Naive thymus-derived CD4-positive, alpha-beta T cell (primary cell): ENCODE measurements at regions not wholly inside any gene's neighbourhood (a gene's known extent, or its start where the extent isn't known, plus 50 kb on each side); places are given as distances from the start of the nearest gene placed in this dataset.

Experiments
- ATAC-seq: fragments of 150-1000 bp; cut with Tn5 transposase; 2 replicates; pipeline ENCODE4 v1.10.0; 2021; ENCODE audit warnings: mild to moderate bottlenecking, moderate library complexity
- CTCF ChIA-PET: fragments of 350-600 bp; sonication (Branson Sonifier 250); formaldehyde crosslinking; loops from one replicate; lab custom pipeline; 2021; ENCODE audit warnings: antibody characterized with exemption; lab: Charles Lee
- POLR2A ChIA-PET: fragments of 350-600 bp; sonication (Branson Sonifier 250); formaldehyde crosslinking; loops from one replicate; lab custom pipeline; 2021; ENCODE audit warnings: antibody characterized with exemption, inconsistent platforms; lab: Charles Lee
- DNase-seq, 9 donors: peaks; one replicate each; pipeline versions ENCODE4 v3.0.0 to v3.0.0-alpha.2; 2020 to 2022; ENCODE audit warnings: mixed read lengths in 1 of 9
- H3K27ac ChIP-seq: one replicate; pipeline ENCODE4 v1.7.0; 2013; ENCODE audit warnings: mild to moderate bottlenecking, low read depth, low read length, moderate library complexity
- H3K27me3 ChIP-seq, 2 donors: one replicate each; pipeline ENCODE4 v1.7.0; 2013; ENCODE audit warnings: low read length in 2 of 2, mild to moderate bottlenecking in 2 of 2, moderate library complexity in 2 of 2; ENCODE audit not compliant: control insufficient read depth in 2 of 2, insufficient read depth in 2 of 2
- H3K36me3 ChIP-seq, 3 experiments: 1 replicate in 2 of 3; 2 replicates in 1 of 3; pipeline ENCODE4 v1.7.0; 2013; ENCODE audit warnings: low read length in 3 of 3, mild to moderate bottlenecking in 3 of 3, moderate library complexity in 1 of 3; ENCODE audit not compliant: insufficient read depth in 3 of 3, control insufficient read depth in 2 of 3
- H3K4me1 ChIP-seq, 2 donors: one replicate each; pipeline ENCODE4 v1.7.0; 2013; ENCODE audit warnings: low read length in 2 of 2, mild to moderate bottlenecking in 2 of 2, moderate library complexity in 1 of 2; ENCODE audit not compliant: control insufficient read depth in 2 of 2, insufficient read depth in 2 of 2
- H3K4me3 ChIP-seq: 2 replicates; pipeline ENCODE4 v1.7.0; 2013; ENCODE audit warnings: mild to moderate bottlenecking, low read length
- H3K9me3 ChIP-seq, 3 experiments: 1 replicate in 2 of 3; 2 replicates in 1 of 3; pipeline ENCODE4 v1.7.0; 2013; ENCODE audit warnings: low read length in 3 of 3; ENCODE audit not compliant: control insufficient read depth in 2 of 3
- H3K27ac Mint-ChIP-seq, 9 donors: one replicate each; pipeline ENCODE4 v1.8.0; 2020 to 2022; ENCODE audit warnings: mixed read lengths in 9 of 9, mild to moderate bottlenecking in 8 of 9, moderate library complexity in 5 of 9, inconsistent platforms in 2 of 9
- H3K27me3 Mint-ChIP-seq, 5 donors: one replicate each; pipeline ENCODE4 v1.8.0; 2021 to 2022; ENCODE audit warnings: mixed read lengths in 5 of 5, mild to moderate bottlenecking in 1 of 5
- H3K36me3 Mint-ChIP-seq, 5 donors: one replicate each; pipeline ENCODE4 v1.8.0; 2020 to 2022; ENCODE audit warnings: mixed read lengths in 5 of 5, mild to moderate bottlenecking in 3 of 5, inconsistent platforms in 1 of 5
- H3K4me1 Mint-ChIP-seq, 7 donors: one replicate each; pipeline ENCODE4 v1.8.0; 2020 to 2022; ENCODE audit warnings: mixed read lengths in 7 of 7, mild to moderate bottlenecking in 3 of 7, inconsistent platforms in 1 of 7
- H3K4me3 Mint-ChIP-seq, 10 donors: one replicate each; pipeline ENCODE4 v1.8.0; 2020 to 2022; ENCODE audit warnings: mild to moderate bottlenecking in 10 of 10, mixed read lengths in 10 of 10, moderate library complexity in 6 of 10, inconsistent platforms in 2 of 10
- H3K9me3 Mint-ChIP-seq, 11 donors: one replicate each; pipeline ENCODE4 v1.8.0; 2020 to 2022; ENCODE audit warnings: mixed read lengths in 11 of 11, mild to moderate bottlenecking in 4 of 11, inconsistent platforms in 1 of 11, moderate library complexity in 1 of 11
- intact Hi-C, 2 donors: fragments of 100-400 bp; cut with micrococcal nuclease; formaldehyde crosslinking; loops; one replicate each; pipeline ENCODE4 v1.15.1; 2023

GRCh38 chr13:107716241-107716640, 499.1 kb downstream of the LIG4 start:
- Mint-ChIP-seq H3K9me3 (peaks cover 0 to 16% (median 5%) of the 10 kb centered on the region in 11 donors), H3K4me3 (no peak overlapping the region), H3K27ac (no peak overlapping the region), H3K4me1 (no peaks in the 10 kb centered on the region), H3K27me3 (peaks cover 0 to 6% (median 0%) of the 10 kb centered on the region in 5 donors), H3K36me3 (no peaks in the 10 kb centered on the region)
- no peak for ATAC-seq
- intact Hi-C loops, result no loop called here
- no peak overlapping the region for H3K27ac ChIP-seq
- ChIA-PET CTCF (no interaction called here), POLR2A (no interaction called here)
- H3K4me1 ChIP-seq, result no peaks in the 10 kb centered on the region
- H3K36me3 ChIP-seq, result no peaks in the 10 kb centered on the region
- no peaks in the 10 kb centered on the region for H3K27me3 ChIP-seq
- H3K4me3 ChIP-seq, result no peak overlapping the region
- no peak for DNase-seq
- no peaks in the 10 kb centered on the region for H3K9me3 ChIP-seq

GRCh38 chr13:107715496-107715895, 499.8 kb downstream of the LIG4 start:
- POLR2A ChIA-PET, result no interaction called here

GRCh38 chr13:107713314-107713713, 502.0 kb downstream of the LIG4 start:
- no peak overlapping the region for H3K4me3 Mint-ChIP-seq
- no peak for DNase-seq
- H3K27me3 Mint-ChIP-seq, result no peaks in the 10 kb centered on the region
- no peak overlapping the region for H3K27ac Mint-ChIP-seq
- no peaks in the 10 kb centered on the region for H3K9me3 ChIP-seq
- POLR2A ChIA-PET, result no interaction called here
- ATAC-seq, result no peak
- no peaks in the 10 kb centered on the region for H3K36me3 Mint-ChIP-seq
- H3K4me1 Mint-ChIP-seq, result no peaks in the 10 kb centered on the region
- no peaks in the 10 kb centered on the region for H3K4me1 ChIP-seq
- intact Hi-C loops, result no loop called here
- peaks cover 0 to 10% (median 1%) of the 10 kb centered on the region in 11 donors for H3K9me3 Mint-ChIP-seq
- H3K36me3 ChIP-seq, result no peaks in the 10 kb centered on the region
- H3K27me3 ChIP-seq, result no peaks in the 10 kb centered on the region
- no peak overlapping the region for H3K27ac ChIP-seq
- no peak overlapping the region for H3K4me3 ChIP-seq
- CTCF ChIA-PET, result no interaction called here

More at GRCh38 chr13:107715496-107715895, 499.8 kb downstream of the LIG4 start:
- intact Hi-C loops, result no loop called here
- H3K27me3 ChIP-seq, result no peaks in the 10 kb centered on the region
- CTCF ChIA-PET, result no interaction called here
- H3K27ac ChIP-seq, result no peak overlapping the region
- H3K36me3 ChIP-seq, result no peaks in the 10 kb centered on the region
- H3K27me3 Mint-ChIP-seq, result peaks cover 0 to 6% (median 0%) of the 10 kb centered on the region in 5 donors
- H3K4me3 Mint-ChIP-seq, result no peak overlapping the region
- no peaks in the 10 kb centered on the region for H3K36me3 Mint-ChIP-seq
- DNase-seq, result no peak
- H3K4me3 ChIP-seq, result no peak overlapping the region
- no peaks in the 10 kb centered on the region for H3K4me1 Mint-ChIP-seq
- H3K27ac Mint-ChIP-seq, result no peak overlapping the region
- no peaks in the 10 kb centered on the region for H3K4me1 ChIP-seq
- no peak for ATAC-seq
- H3K9me3 ChIP-seq, result no peaks in the 10 kb centered on the region
- peaks cover 0 to 16% (median 5%) of the 10 kb centered on the region in 11 donors for H3K9me3 Mint-ChIP-seq

GRCh38 chr13:107712145-107712860, 503.0 kb downstream of the LIG4 start:
- no peak overlapping the region for H3K4me3 ChIP-seq
- H3K27ac Mint-ChIP-seq, result peak overlapping the region in 1 of 9 donors; percentile 20
- no peaks in the 10 kb centered on the region for H3K27me3 Mint-ChIP-seq
- ATAC-seq (no peak), DNase-seq (no peak)
- intact Hi-C loops, result no loop called here
- H3K36me3 Mint-ChIP-seq, result no peaks in the 10 kb centered on the region
- ChIA-PET POLR2A (no interaction called here), CTCF (no interaction called here)
- H3K36me3 ChIP-seq, result no peaks in the 10 kb centered on the region
- H3K9me3 Mint-ChIP-seq, result peaks cover 0 to 10% (median 0%) of the 10 kb centered on the region in 11 donors
- H3K4me1 Mint-ChIP-seq, result no peaks in the 10 kb centered on the region
- no peaks in the 10 kb centered on the region for H3K27me3 ChIP-seq
- H3K9me3 ChIP-seq, result no peaks in the 10 kb centered on the region
- no peak overlapping the region for H3K27ac ChIP-seq
- no peaks in the 10 kb centered on the region for H3K4me1 ChIP-seq
- no peak overlapping the region for H3K4me3 Mint-ChIP-seq

- Mint-ChIP-seq H3K36me3 (no peaks in the 10 kb centered on the region), H3K4me1 (no peaks in the 10 kb centered on the region), H3K27ac (no peak overlapping the region), H3K4me3 (no peak overlapping the region), H3K9me3 (peaks cover 0 to 9% (median 4%) of the 10 kb centered on the region in 11 donors), H3K27me3 (peaks cover 0 to 4% (median 0%) of the 10 kb centered on the region in 5 donors)
- Histone ChIP-seq H3K27ac (no peak overlapping the region), H3K9me3 (no peaks in the 10 kb centered on the region), H3K4me1 (no peaks in the 10 kb centered on the region), H3K4me3 (no peak overlapping the region), H3K36me3 (no peaks in the 10 kb centered on the region), H3K27me3 (no peaks in the 10 kb centered on the region)
- ChIA-PET POLR2A (no interaction called here), CTCF (no interaction called here)
- intact Hi-C loops, result no loop called here
- no peak for ATAC-seq
- no peak for DNase-seq
These were observed 525.2 kb downstream of the LIG4 start for GRCh38 chr13:107690181-107690580.

GRCh38 chr13:107685876-107686275, 529.5 kb downstream of the LIG4 start:
- ChIA-PET POLR2A (no interaction called here), CTCF (no interaction called here)
- Mint-ChIP-seq H3K4me1 (no peaks in the 10 kb centered on the region), H3K36me3 (no peaks in the 10 kb centered on the region), H3K9me3 (peaks cover 0 to 11% (median 4%) of the 10 kb centered on the region in 11 donors), H3K4me3 (no peak overlapping the region), H3K27me3 (peaks cover 0 to 4% (median 0%) of the 10 kb centered on the region in 5 donors), H3K27ac (no peak overlapping the region)
- ATAC-seq, result no peak
- Histone ChIP-seq H3K27me3 (no peaks in the 10 kb centered on the region), H3K4me3 (no peak overlapping the region), H3K9me3 (no peaks in the 10 kb centered on the region), H3K36me3 (no peaks in the 10 kb centered on the region), H3K27ac (no peak overlapping the region), H3K4me1 (no peaks in the 10 kb centered on the region)
- DNase-seq, result no peak
- intact Hi-C loops, result no loop called here

GRCh38 chr13:107681600-107681999, 533.7 kb downstream of the LIG4 start:
- intact Hi-C loops, result no loop called here
- CTCF ChIA-PET, result no interaction called here
- ATAC-seq, result no peak
- Mint-ChIP-seq H3K4me3 (no peak overlapping the region), H3K4me1 (no peaks in the 10 kb centered on the region), H3K27ac (no peak overlapping the region), H3K27me3 (peaks cover 0 to 4% (median 0%) of the 10 kb centered on the region in 5 donors), H3K36me3 (no peaks in the 10 kb centered on the region), H3K9me3 (peaks cover 0 to 11% (median 3%) of the 10 kb centered on the region in 11 donors)
- no peaks in the 10 kb centered on the region for H3K27me3 ChIP-seq
- H3K4me1 ChIP-seq, result no peaks in the 10 kb centered on the region
- DNase-seq, result no peak
- H3K9me3 ChIP-seq, result no peaks in the 10 kb centered on the region
- POLR2A ChIA-PET, result no interaction called here
- no peak overlapping the region for H3K27ac ChIP-seq
- no peak overlapping the region for H3K4me3 ChIP-seq
- no peaks in the 10 kb centered on the region for H3K36me3 ChIP-seq
